WTC11 (cell line): ENCODE measurements at regions not wholly inside any gene's neighbourhood (a gene's known extent, or its start where the extent isn't known, plus 50 kb on each side); places are given as distances from the start of the nearest gene placed in this dataset.

Experiments used
- ATAC-seq: fragments of 200-7000 bp; cut with Tn5 transposase; 2 replicates; pipeline ENCODE4 v1.10.0; 2021; ENCODE audit warnings: mild to moderate bottlenecking, moderate library complexity
- CTCF ChIA-PET: fragments of 300-600 bp; sonication (Branson Sonifier 250); formaldehyde crosslinking; loops from one replicate; lab custom pipeline; 2021; ENCODE audit warnings: antibody characterized with exemption; lab: Charles Lee
- POLR2A ChIA-PET: fragments of 350-600 bp; sonication (Branson Sonifier 250); formaldehyde crosslinking; loops from one replicate; lab custom pipeline; 2021; ENCODE audit warnings: antibody characterized with exemption; lab: Charles Lee
- DNase-seq: peaks from one replicate; pipeline ENCODE4 v3.0.0; 2021; ENCODE audit warnings: low spot score
- H3K27ac Mint-ChIP-seq: 2 replicates; pipeline ENCODE4 v1.8.0; 2021; ENCODE audit warnings: mixed read lengths
- H3K27me3 Mint-ChIP-seq: 2 replicates; pipeline ENCODE4 v1.8.0; 2021; ENCODE audit warnings: low read depth, mild to moderate bottlenecking, moderate library complexity, mixed read lengths
- H3K36me3 Mint-ChIP-seq: 2 replicates; pipeline ENCODE4 v1.8.0; 2021; ENCODE audit warnings: mixed read lengths
- H3K4me1 Mint-ChIP-seq: 2 replicates; pipeline ENCODE4 v1.8.0; 2022; ENCODE audit warnings: mixed read lengths
- H3K4me3 Mint-ChIP-seq: 2 replicates; pipeline ENCODE4 v1.8.0; 2021; ENCODE audit warnings: mild to moderate bottlenecking, moderate library complexity, mixed read lengths
- H3K9me3 Mint-ChIP-seq: 2 replicates; pipeline ENCODE4 v1.8.0; 2021; ENCODE audit warnings: mixed read lengths
- ATF1 ChIP-seq: sonication (generic); formaldehyde crosslinking; IDR thresholded peaks from 2 replicates; pipeline ENCODE4 v1.8.1; 2023; ENCODE audit warnings: mild to moderate bottlenecking, moderate library complexity, missing genetic modification reagents
- ATF2 ChIP-seq: sonication (generic); formaldehyde crosslinking; IDR thresholded peaks from 2 replicates; pipeline ENCODE4 v1.8.1; 2022; ENCODE audit warnings: low read depth, missing genetic modification reagents, borderline replicate concordance
- CBFB ChIP-seq: sonication (generic); formaldehyde crosslinking; IDR thresholded peaks from 2 replicates; pipeline ENCODE4 v1.8.1; 2022; ENCODE audit warnings: mild to moderate bottlenecking, low read depth, missing genetic modification reagents
- EMX1 ChIP-seq: fragments of 250-450 bp; sonication (Bioruptor Pico); IDR thresholded peaks from 2 replicates; pipeline ENCODE4 v1.8.0; 2021; ENCODE audit warnings: mild to moderate bottlenecking
- FOXJ3 ChIP-seq: sonication (generic); formaldehyde crosslinking; IDR thresholded peaks from 2 replicates; pipeline ENCODE4 v1.9.0; 2021; ENCODE audit warnings: missing genetic modification reagents, mild to moderate bottlenecking, borderline replicate concordance
- GABPB1 ChIP-seq: sonication (generic); formaldehyde crosslinking; IDR thresholded peaks from 2 replicates; pipeline ENCODE4 v1.8.1; 2023; ENCODE audit warnings: mild to moderate bottlenecking, missing genetic modification reagents
- GTF2I ChIP-seq: fragments of 250-450 bp; sonication (Bioruptor Pico); conservative IDR thresholded peaks from 2 replicates; pipeline ENCODE4 v1.4.0; 2021; ENCODE audit warnings: mild to moderate bottlenecking
- HMGA2 ChIP-seq: fragments of 250-450 bp; sonication (Bioruptor Pico); IDR thresholded peaks from 2 replicates; pipeline ENCODE4 v1.4.0; 2021; ENCODE audit warnings: mild to moderate bottlenecking, moderate library complexity
- NFATC4 ChIP-seq: fragments of 250-450 bp; sonication (Bioruptor Pico); IDR thresholded peaks from 2 replicates; pipeline ENCODE4 v1.9.0; 2021; ENCODE audit warnings: mild to moderate bottlenecking
- OVOL2 ChIP-seq: fragments of 250-450 bp; sonication (Bioruptor Pico); IDR thresholded peaks from 2 replicates; pipeline ENCODE4 v1.9.0; 2021; ENCODE audit warnings: mild to moderate bottlenecking, borderline replicate concordance
- PREB ChIP-seq: sonication (generic); formaldehyde crosslinking; IDR thresholded peaks from 2 replicates; pipeline ENCODE4 v1.8.1; 2022; ENCODE audit warnings: mild to moderate bottlenecking, missing genetic modification reagents, moderate library complexity, borderline replicate concordance
- TEAD1 ChIP-seq: sonication (generic); formaldehyde crosslinking; IDR thresholded peaks from 2 replicates; pipeline ENCODE4 v1.8.0; 2022; ENCODE audit warnings: mild to moderate bottlenecking, missing genetic modification reagents
- ZBTB21 ChIP-seq: sonication (generic); formaldehyde crosslinking; IDR thresholded peaks from 2 replicates; pipeline ENCODE4 v1.8.1; 2023; ENCODE audit warnings: mild to moderate bottlenecking, missing genetic modification reagents, borderline replicate concordance
- ZNF263 ChIP-seq: sonication (generic); formaldehyde crosslinking; IDR thresholded peaks from 2 replicates; pipeline ENCODE4 v1.8.1; 2022; ENCODE audit warnings: low read depth, mild to moderate bottlenecking, moderate library complexity, missing genetic modification reagents
- ZNF317 ChIP-seq: sonication (generic); formaldehyde crosslinking; IDR thresholded peaks from 2 replicates; pipeline ENCODE4 v1.8.1; 2023; ENCODE audit warnings: low read depth, mild to moderate bottlenecking, moderate library complexity, missing genetic modification reagents, borderline replicate concordance
- ZNF396 ChIP-seq: fragments of 250-450 bp; sonication (Bioruptor Pico); IDR thresholded peaks from 2 replicates; pipeline ENCODE4 v1.8.0; 2021; ENCODE audit warnings: mild to moderate bottlenecking, moderate library complexity, borderline replicate concordance
- ZNF416 ChIP-seq: fragments of 250-450 bp; sonication (Bioruptor Pico); IDR thresholded peaks from 2 replicates; pipeline ENCODE4 v1.9.0; 2021; ENCODE audit warnings: mild to moderate bottlenecking, inconsistent platforms
- TF ChIP-seq, protein P1 (sequence below): sonication (generic); formaldehyde crosslinking; IDR thresholded peaks from 2 replicates; pipeline ENCODE4 v1.8.1; 2023; ENCODE audit warnings: mild to moderate bottlenecking, moderate library complexity, missing genetic modification reagents
- TF ChIP-seq, protein P2 (sequence below): fragments of 250-450 bp; sonication (Bioruptor Pico); IDR thresholded peaks from 2 replicates; pipeline ENCODE4 v1.9.0; 2021; ENCODE audit warnings: mild to moderate bottlenecking
- TF ChIP-seq, protein P3 (sequence below): sonication (generic); formaldehyde crosslinking; IDR thresholded peaks from 2 replicates; pipeline ENCODE4 v1.8.0; 2023; ENCODE audit warnings: mild to moderate bottlenecking, missing genetic modification reagents
- TF ChIP-seq, protein P4 (sequence below): fragments of 250-450 bp; sonication (Bioruptor Pico); IDR thresholded peaks from 2 replicates; pipeline ENCODE4 v1.9.0; 2021; ENCODE audit warnings: mild to moderate bottlenecking, borderline replicate concordance

- TF ChIP-seq, protein P1, sequence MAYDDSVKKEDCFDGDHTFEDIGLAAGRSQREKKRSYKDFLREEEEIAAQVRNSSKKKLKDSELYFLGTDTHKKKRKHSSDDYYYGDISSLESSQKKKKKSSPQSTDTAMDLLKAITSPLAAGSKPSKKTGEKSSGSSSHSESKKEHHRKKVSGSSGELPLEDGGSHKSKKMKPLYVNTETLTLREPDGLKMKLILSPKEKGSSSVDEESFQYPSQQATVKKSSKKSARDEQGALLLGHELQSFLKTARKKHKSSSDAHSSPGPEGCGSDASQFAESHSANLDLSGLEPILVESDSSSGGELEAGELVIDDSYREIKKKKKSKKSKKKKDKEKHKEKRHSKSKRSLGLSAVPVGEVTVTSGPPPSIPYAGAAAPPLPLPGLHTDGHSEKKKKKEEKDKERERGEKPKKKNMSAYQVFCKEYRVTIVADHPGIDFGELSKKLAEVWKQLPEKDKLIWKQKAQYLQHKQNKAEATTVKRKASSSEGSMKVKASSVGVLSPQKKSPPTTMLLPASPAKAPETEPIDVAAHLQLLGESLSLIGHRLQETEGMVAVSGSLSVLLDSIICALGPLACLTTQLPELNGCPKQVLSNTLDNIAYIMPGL (CRISPR knock-in tag): no peak
- no peak for TF ChIP-seq TEAD1 (CRISPR knock-in tag)
- TF ChIP-seq CBFB (CRISPR knock-in tag): no peak
- TF ChIP-seq NFATC4 (CRISPR knock-in tag): no peak
Observed at GRCh38 chr2:37798315-37799005, 126.6 kb upstream of the RMDN2 start (continued).

- POLR2A ChIA-PET: no interaction called here
- Mint-ChIP-seq H3K27me3 (no peaks in the 10 kb centered on the region), H3K4me1 (peaks cover 13% of the 10 kb centered on the region), H3K4me3 (no peak overlapping the region), H3K9me3 (0 out of 2 replicates have a peak, but pooled peaks cover under 1% of the 10 kb centered on the region), H3K36me3 (no peaks in the 10 kb centered on the region), H3K27ac (no peak overlapping the region)
- DNase-seq: no peak
- ATAC-seq: no peak
- TF ChIP-seq ZNF416 (CRISPR knock-in tag) (no peak), EMX1 (CRISPR knock-in tag) (no peak), ZNF396 (no peak), ZNF317 (CRISPR knock-in tag) (no peak), CBFB (CRISPR knock-in tag) (no peak), ZNF263 (CRISPR knock-in tag) (no peak), GABPB1 (CRISPR knock-in tag) (no peak), HMGA2 (CRISPR knock-in tag) (no peak), GTF2I (no peak), ATF1 (CRISPR knock-in tag) (no peak), OVOL2 (CRISPR knock-in tag) (no peak), ATF2 (CRISPR knock-in tag) (no peak), FOXJ3 (no peak), PREB (no peak), ZBTB21 (CRISPR knock-in tag) (no peak)
- TF ChIP-seq, protein P2, sequence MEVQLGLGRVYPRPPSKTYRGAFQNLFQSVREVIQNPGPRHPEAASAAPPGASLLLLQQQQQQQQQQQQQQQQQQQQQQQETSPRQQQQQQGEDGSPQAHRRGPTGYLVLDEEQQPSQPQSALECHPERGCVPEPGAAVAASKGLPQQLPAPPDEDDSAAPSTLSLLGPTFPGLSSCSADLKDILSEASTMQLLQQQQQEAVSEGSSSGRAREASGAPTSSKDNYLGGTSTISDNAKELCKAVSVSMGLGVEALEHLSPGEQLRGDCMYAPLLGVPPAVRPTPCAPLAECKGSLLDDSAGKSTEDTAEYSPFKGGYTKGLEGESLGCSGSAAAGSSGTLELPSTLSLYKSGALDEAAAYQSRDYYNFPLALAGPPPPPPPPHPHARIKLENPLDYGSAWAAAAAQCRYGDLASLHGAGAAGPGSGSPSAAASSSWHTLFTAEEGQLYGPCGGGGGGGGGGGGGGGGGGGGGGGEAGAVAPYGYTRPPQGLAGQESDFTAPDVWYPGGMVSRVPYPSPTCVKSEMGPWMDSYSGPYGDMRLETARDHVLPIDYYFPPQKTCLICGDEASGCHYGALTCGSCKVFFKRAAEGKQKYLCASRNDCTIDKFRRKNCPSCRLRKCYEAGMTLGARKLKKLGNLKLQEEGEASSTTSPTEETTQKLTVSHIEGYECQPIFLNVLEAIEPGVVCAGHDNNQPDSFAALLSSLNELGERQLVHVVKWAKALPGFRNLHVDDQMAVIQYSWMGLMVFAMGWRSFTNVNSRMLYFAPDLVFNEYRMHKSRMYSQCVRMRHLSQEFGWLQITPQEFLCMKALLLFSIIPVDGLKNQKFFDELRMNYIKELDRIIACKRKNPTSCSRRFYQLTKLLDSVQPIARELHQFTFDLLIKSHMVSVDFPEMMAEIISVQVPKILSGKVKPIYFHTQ (CRISPR knock-in tag): no peak
- TF ChIP-seq, protein P3, sequence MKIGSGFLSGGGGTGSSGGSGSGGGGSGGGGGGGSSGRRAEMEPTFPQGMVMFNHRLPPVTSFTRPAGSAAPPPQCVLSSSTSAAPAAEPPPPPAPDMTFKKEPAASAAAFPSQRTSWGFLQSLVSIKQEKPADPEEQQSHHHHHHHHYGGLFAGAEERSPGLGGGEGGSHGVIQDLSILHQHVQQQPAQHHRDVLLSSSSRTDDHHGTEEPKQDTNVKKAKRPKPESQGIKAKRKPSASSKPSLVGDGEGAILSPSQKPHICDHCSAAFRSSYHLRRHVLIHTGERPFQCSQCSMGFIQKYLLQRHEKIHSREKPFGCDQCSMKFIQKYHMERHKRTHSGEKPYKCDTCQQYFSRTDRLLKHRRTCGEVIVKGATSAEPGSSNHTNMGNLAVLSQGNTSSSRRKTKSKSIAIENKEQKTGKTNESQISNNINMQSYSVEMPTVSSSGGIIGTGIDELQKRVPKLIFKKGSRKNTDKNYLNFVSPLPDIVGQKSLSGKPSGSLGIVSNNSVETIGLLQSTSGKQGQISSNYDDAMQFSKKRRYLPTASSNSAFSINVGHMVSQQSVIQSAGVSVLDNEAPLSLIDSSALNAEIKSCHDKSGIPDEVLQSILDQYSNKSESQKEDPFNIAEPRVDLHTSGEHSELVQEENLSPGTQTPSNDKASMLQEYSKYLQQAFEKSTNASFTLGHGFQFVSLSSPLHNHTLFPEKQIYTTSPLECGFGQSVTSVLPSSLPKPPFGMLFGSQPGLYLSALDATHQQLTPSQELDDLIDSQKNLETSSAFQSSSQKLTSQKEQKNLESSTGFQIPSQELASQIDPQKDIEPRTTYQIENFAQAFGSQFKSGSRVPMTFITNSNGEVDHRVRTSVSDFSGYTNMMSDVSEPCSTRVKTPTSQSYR (CRISPR knock-in tag): no peak
- TF ChIP-seq, protein P4, sequence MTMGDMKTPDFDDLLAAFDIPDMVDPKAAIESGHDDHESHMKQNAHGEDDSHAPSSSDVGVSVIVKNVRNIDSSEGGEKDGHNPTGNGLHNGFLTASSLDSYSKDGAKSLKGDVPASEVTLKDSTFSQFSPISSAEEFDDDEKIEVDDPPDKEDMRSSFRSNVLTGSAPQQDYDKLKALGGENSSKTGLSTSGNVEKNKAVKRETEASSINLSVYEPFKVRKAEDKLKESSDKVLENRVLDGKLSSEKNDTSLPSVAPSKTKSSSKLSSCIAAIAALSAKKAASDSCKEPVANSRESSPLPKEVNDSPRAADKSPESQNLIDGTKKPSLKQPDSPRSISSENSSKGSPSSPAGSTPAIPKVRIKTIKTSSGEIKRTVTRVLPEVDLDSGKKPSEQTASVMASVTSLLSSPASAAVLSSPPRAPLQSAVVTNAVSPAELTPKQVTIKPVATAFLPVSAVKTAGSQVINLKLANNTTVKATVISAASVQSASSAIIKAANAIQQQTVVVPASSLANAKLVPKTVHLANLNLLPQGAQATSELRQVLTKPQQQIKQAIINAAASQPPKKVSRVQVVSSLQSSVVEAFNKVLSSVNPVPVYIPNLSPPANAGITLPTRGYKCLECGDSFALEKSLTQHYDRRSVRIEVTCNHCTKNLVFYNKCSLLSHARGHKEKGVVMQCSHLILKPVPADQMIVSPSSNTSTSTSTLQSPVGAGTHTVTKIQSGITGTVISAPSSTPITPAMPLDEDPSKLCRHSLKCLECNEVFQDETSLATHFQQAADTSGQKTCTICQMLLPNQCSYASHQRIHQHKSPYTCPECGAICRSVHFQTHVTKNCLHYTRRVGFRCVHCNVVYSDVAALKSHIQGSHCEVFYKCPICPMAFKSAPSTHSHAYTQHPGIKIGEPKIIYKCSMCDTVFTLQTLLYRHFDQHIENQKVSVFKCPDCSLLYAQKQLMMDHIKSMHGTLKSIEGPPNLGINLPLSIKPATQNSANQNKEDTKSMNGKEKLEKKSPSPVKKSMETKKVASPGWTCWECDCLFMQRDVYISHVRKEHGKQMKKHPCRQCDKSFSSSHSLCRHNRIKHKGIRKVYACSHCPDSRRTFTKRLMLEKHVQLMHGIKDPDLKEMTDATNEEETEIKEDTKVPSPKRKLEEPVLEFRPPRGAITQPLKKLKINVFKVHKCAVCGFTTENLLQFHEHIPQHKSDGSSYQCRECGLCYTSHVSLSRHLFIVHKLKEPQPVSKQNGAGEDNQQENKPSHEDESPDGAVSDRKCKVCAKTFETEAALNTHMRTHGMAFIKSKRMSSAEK: no peak
- CTCF ChIA-PET: interaction anchor here (1.3 kb wide), 1 partner anchor 77 kb away, joined by 3 read pairs; no protein-coding TSS in a partner anchor
Observed at GRCh38 chr2:37800176-37800858, 124.8 kb upstream of the RMDN2 start.
